ENCODE measurements at regions not wholly inside any gene's neighbourhood (a gene's known extent, or its start where the extent isn't known, plus 50 kb on each side); places are given as distances from the start of the nearest gene placed in this dataset.

GRCh38 chr9:86575825-86576525 lies 221.8 kb upstream of the TUT7 start (continued):
- TF ChIP-seq THRA (CRISPR knock-in tag; IDR thresholded peaks at IDR 0.05; ENCODE audit: borderline replicate concordance), result no peak

- H3K4me2 ChIP-seq (ENCODE audit: low read depth, low read length), result no peak overlapping the region
- H3K9me3 ChIP-seq (ENCODE audit: low read length), result no peaks in the 10 kb centered on the region
- ATAC-seq, result no peak
- intact Hi-C loops (cut with micrococcal nuclease; ENCODE audit: unreplicated experiment), result no loop called here
- no peak for FAIRE-seq
- ChIA-PET CTCF (ENCODE audit: low intra/inter-chr PET ratio, low total read pairs) (no interaction called here), POLR2A (no interaction called here)
- H3K36me3 ChIP-seq (replicated peaks in 1 of 2; ENCODE audit: control insufficient read depth in 1 of 2, insufficient read depth in 2 of 2, low read length in 2 of 2), result no peaks in the 10 kb centered on the region
- no peaks in the 10 kb centered on the region for H4K20me1 ChIP-seq (ENCODE audit: insufficient read depth, low read length)
- no peaks in the 10 kb centered on the region for H3K79me2 ChIP-seq (ENCODE audit: insufficient read depth, low read length)
- DNase-seq (ENCODE audit: low spot score), result no peak
- no peak overlapping the region for H3K4me3 ChIP-seq (replicated peaks in 1 of 3; ENCODE audit: insufficient read depth in 1 of 3, low read depth in 2 of 3, low read length in 3 of 3)
- H3K27me3 ChIP-seq (ENCODE audit: control insufficient read depth in 1 of 2, insufficient read depth in 2 of 2, low read length in 2 of 2), result 0 out of 5 replicates have a peak, but pooled peaks cover 0 to 9% of the 10 kb centered on the region in 2 experiments
- no peak overlapping the region for H3K9ac ChIP-seq (ENCODE audit: insufficient read depth, low read depth, low read length)
- no TSS peak for BruUV-seq (replicated peaks)
- no peak overlapping the region for H3K27ac ChIP-seq (ENCODE audit: extremely low read length, insufficient read depth, low read length)
- in situ Hi-C loops (cut with HindIII; ENCODE audit: extremely low pct_ligation_motif_present, low pct_unique_long_range_greater_than_20kb), result no loop called here
- H2AFZ ChIP-seq (ENCODE audit: low read length), result no peak overlapping the region
- H3K4me1 ChIP-seq (ENCODE audit: insufficient read depth, low read length), result no peaks in the 10 kb centered on the region
- TF ChIP-seq ZBTB37 (CRISPR knock-in tag; IDR thresholded peaks at IDR 0.05) (no peak), MTA3 (CRISPR knock-in tag; IDR thresholded peaks at IDR 0.05) (no peak), HMGA1 (CRISPR knock-in tag; conservative IDR thresholded peaks at IDR 0.05) (no peak), ZNF317 (CRISPR knock-in tag; IDR thresholded peaks at IDR 0.05) (no peak), NFRKB (IDR thresholded peaks at IDR 0.05) (no peak), ZNF619 (CRISPR knock-in tag; IDR thresholded peaks at IDR 0.05) (no peak), ZNF615 (CRISPR knock-in tag; IDR thresholded peaks at IDR 0.05; ENCODE audit: borderline replicate concordance) (no peak), ZNF20 (CRISPR knock-in tag; IDR thresholded peaks at IDR 0.05) (no peak), TFAP4 (IDR thresholded peaks at IDR 0.05; ENCODE audit: borderline replicate concordance, low read depth) (no peak), HOMEZ (CRISPR knock-in tag; IDR thresholded peaks at IDR 0.05; ENCODE audit: low read depth) (no peak), ZNF543 (CRISPR knock-in tag; IDR thresholded peaks at IDR 0.05) (no peak), ZNF350 (CRISPR knock-in tag; IDR thresholded peaks at IDR 0.05; ENCODE audit: borderline replicate concordance, low read depth) (no peak), DZIP1 (CRISPR knock-in tag; IDR thresholded peaks at IDR 0.05) (no peak), ZNF558 (CRISPR knock-in tag; IDR thresholded peaks at IDR 0.05; ENCODE audit: borderline replicate concordance) (no peak)
Observed at GRCh38 chr9:86575137-86575536, 220.9 kb upstream of the TUT7 start.

Data from HepG2 (cell line).